ENCODE measurements at regions not wholly inside any gene's neighbourhood (a gene's known extent, or its start where the extent isn't known, plus 50 kb on each side); places are given as distances from the start of the nearest gene placed in this dataset.
"Not testable (repeated sequence)": the region's sequence is repeated elsewhere in the genome, so short reads cannot be mapped to it uniquely, and the experiment has no call there.

DNA sequence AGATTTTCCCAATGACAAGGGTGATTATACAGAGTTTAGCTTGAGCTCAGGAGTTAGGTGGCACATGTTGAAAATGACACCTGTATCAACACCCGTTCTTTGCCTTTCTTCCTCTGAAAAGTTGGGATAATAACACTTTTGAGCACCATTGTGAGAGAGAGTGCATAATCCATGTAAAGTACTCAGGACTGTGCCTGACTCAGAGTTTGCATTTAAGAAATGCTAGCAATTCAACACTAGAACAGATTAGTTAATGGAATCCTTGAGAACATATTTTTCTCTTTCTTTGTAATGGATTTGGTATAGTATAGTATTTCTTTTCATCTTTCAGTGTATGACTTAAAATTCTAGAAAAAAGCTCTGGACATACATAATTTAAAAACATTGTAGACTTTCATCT, 449.2 kb downstream of the GJA1 start:
- no peaks in the 10 kb centered on the region for H3K36me3 ChIP-seq
- TF ChIP-seq, protein P1, sequence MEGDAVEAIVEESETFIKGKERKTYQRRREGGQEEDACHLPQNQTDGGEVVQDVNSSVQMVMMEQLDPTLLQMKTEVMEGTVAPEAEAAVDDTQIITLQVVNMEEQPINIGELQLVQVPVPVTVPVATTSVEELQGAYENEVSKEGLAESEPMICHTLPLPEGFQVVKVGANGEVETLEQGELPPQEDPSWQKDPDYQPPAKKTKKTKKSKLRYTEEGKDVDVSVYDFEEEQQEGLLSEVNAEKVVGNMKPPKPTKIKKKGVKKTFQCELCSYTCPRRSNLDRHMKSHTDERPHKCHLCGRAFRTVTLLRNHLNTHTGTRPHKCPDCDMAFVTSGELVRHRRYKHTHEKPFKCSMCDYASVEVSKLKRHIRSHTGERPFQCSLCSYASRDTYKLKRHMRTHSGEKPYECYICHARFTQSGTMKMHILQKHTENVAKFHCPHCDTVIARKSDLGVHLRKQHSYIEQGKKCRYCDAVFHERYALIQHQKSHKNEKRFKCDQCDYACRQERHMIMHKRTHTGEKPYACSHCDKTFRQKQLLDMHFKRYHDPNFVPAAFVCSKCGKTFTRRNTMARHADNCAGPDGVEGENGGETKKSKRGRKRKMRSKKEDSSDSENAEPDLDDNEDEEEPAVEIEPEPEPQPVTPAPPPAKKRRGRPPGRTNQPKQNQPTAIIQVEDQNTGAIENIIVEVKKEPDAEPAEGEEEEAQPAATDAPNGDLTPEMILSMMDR (IDR thresholded peaks at IDR 0.05; ENCODE audit: low read depth, low read length), result no peak
- no peak for DNase-seq
- H3K4me1 ChIP-seq, result no peaks in the 10 kb centered on the region
- no peak overlapping the region for H3K4me3 ChIP-seq (ENCODE audit: low read depth, low read length)
- no peaks in the 10 kb centered on the region for H3K9me3 ChIP-seq
- H3K27me3 ChIP-seq, result no peaks in the 10 kb centered on the region

DNA sequence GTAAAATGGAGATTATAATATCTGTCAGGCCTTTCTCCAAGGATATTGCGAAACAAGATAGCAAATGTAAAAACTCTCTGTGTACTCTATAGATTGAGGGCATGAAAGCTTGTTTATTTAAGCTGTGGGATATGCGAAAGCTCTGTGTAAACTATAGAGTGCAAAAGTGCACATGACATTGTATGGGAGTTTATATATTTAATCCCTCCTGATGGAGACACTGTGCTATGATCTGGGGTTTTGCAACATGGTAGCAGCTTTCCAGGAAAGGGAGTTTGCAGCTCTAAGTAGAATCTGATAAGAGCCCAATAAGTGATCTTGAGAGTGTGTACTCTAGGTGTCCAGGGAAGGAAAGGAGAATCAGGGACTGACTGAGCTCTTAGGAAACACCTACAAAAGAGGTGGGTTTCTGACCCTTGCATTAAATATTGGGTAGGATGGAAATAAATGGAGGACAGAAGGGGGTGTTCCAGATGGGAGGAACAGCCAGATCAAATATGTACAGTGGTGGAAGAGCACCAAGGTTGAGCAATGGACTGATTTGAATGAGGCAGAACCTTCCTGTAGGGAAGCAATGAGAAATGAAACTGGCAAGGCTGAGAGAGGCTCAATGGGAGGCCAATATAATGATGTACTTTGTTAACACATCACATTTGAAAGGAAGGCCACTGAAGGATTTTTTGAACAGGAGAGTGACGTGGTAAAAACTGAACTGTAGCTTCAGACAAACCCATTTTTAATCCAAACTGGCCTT, 450.1 kb downstream of the GJA1 start:
- Histone ChIP-seq H3K4me3 (ENCODE audit: low read depth, low read length) (no peak overlapping the region), H3K4me1 (no peaks in the 10 kb centered on the region), H3K9me3 (no peaks in the 10 kb centered on the region), H3K36me3 (no peaks in the 10 kb centered on the region), H3K27me3 (no peaks in the 10 kb centered on the region)
- DNase-seq, result no peak
- TF ChIP-seq, protein P1 (IDR thresholded peaks at IDR 0.05; ENCODE audit: low read depth, low read length), result no peak

DNA sequence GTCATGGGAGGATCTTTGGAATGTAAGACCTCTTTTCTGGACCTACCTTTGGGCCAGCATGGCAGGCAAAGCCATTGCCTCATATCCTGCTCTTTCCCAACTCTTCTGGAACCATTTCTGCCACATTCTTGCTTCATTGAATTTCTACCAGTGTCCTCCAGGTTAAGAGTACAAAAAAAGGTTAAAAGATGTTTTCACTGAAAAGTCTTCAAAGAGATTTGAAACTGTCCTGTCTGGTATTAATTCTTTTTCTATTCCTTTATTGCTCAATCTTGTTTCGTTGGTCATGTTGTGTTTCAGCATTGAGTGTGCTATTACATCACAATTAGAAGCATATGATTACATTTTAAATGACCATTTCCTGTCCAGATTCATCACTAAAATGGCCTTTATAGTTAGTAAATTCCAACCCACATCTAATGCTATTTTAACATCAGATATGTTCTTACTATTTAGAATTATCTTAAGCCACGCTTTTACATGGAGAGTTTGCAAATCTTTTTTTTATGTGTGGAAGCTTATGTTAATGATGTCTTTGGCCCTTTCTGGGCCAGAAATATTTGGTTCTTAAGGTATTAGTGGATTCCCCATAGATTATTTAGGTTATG, 450.9 kb downstream of the GJA1 start:
- no peaks in the 10 kb centered on the region for H3K27me3 ChIP-seq
- TF ChIP-seq, protein P1 (IDR thresholded peaks at IDR 0.05; ENCODE audit: low read depth, low read length), result no peak
- no peak for DNase-seq
- no peak overlapping the region for H3K4me3 ChIP-seq (ENCODE audit: low read depth, low read length)
- H3K36me3 ChIP-seq, result no peaks in the 10 kb centered on the region
- H3K4me1 ChIP-seq, result no peaks in the 10 kb centered on the region
- H3K9me3 ChIP-seq, result no peaks in the 10 kb centered on the region

DNA sequence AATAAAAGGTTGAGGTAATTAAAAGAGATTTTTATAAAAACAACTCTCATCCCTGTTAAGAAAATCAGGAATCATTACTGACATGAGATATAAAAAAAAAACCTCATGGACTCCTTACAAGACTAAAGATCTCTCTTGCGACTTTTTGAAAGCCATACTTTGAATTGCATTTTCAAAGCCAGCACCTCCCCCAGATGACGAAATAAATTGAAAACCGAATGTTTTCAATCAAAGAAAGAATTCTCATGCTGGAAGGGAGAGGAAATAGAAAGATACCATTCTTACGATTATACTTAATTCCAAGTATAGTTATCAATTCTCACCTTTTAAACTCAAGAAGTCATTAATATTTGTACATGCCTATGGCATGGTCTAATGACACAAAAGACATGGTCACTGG, 452.3 kb downstream of the GJA1 start:
- Histone ChIP-seq H3K4me3 (ENCODE audit: low read depth, low read length) (no peak overlapping the region), H3K4me1 (no peaks in the 10 kb centered on the region), H3K27me3 (no peaks in the 10 kb centered on the region), H3K36me3 (no peaks in the 10 kb centered on the region), H3K9me3 (no peaks in the 10 kb centered on the region)
- TF ChIP-seq, protein P1 (IDR thresholded peaks at IDR 0.05; ENCODE audit: low read depth, low read length), result no peak
- no peak for DNase-seq

DNA sequence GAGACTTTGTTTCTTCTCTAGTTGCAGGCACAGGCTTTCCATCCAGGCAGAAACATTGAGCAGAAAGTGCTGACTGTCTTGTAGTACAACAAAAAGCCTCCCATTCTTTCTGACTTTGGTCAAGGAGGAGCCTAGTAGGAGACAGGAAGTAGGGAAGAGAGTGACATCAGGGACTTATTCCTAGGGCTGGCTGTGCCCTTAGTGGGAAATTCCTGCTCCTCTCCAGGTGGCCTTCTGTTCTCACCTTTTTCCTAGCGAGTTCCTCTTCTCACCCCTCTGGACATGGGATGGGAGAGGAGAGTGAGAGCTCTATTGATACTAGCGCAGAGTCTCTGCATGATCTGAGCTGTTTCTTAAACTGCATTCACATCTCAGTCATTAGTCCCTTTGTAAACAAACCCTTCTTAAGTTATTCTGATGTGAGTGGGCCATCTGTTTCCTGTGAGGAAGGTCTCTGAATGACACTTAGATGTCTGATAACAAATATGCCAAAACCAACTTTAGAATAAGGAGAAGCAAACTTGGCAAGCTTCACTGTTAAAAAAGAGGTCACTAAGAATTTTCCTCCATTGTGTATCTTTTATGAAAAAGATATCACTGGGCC, 455.0 kb downstream of the GJA1 start:
- no peaks in the 10 kb centered on the region for H3K9me3 ChIP-seq
- H3K4me3 ChIP-seq (ENCODE audit: low read depth, low read length), result no peak overlapping the region
- no peak for DNase-seq
- no peaks in the 10 kb centered on the region for H3K27me3 ChIP-seq
- TF ChIP-seq, protein P1 (IDR thresholded peaks at IDR 0.05; ENCODE audit: low read depth, low read length), result no peak
- H3K36me3 ChIP-seq, result no peaks in the 10 kb centered on the region
- no peaks in the 10 kb centered on the region for H3K4me1 ChIP-seq

DNA sequence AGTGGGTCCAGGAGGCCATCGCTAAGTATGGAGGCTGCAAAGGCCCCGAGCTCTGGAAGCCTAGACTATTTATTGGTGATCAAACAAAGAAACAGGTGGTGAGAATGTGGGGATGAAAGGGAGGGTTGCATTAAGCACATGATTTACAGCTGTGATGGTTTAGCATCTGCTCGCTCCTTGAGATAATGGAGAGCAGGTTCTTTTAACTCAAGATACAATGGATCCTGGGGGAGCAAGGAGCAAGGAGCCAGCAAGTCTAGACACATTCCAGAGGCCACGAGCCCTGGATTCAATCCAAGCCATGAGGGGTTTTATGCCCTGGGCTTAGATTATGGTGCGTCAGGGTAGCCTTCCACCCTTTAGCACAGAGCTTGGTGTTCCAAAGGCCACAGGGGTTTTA, 460.3 kb downstream of the GJA1 start:
- not testable (repeated sequence) for H3K9me3 ChIP-seq; H3K36me3 ChIP-seq; DNase-seq; H3K4me1 ChIP-seq; H3K4me3 ChIP-seq (ENCODE audit: low read depth, low read length); H3K27me3 ChIP-seq

Data from BE2C (cell line).